OCI-LY7 (cell line): ENCODE measurements at regions not wholly inside any gene's neighbourhood (a gene's known extent, or its start where the extent isn't known, plus 50 kb on each side); places are given as distances from the start of the nearest gene placed in this dataset.

Experiments
- BruUV-seq: library from RNA; stranded (reverse); fragments of 400-500 nt; replicated peaks from 2 replicates; lab custom pipeline; 2021; lab: Mats Ljungman, UMichigan
- CTCF ChIA-PET: fragments of 300-600 bp; sonication (Branson Sonifier 250); formaldehyde crosslinking; loops from one replicate; lab custom pipeline; 2022; ENCODE audit warnings: antibody characterized with exemption; ENCODE audit not compliant: unreplicated experiment; lab: Charles Lee
- POLR2A ChIA-PET: fragments of 300-600 bp; sonication (Branson Sonifier 250); formaldehyde crosslinking; loops from one replicate; lab custom pipeline; 2022; ENCODE audit warnings: antibody characterized with exemption; lab: Charles Lee
- DNase-seq: peaks from one replicate; pipeline ENCODE4 v3.0.0-alpha.2; 2015; ENCODE audit warnings: low spot score
- H2AFZ ChIP-seq: fragments of 200-600 bp; sonication (generic), shearing (Covaris generic); 2 replicates; pipeline ENCODE4 v1.6.1; 2014; ENCODE audit warnings: mild to moderate bottlenecking, antibody characterized with exemption, low read length, moderate library complexity
- H3K27ac ChIP-seq: fragments of 200-600 bp; sonication (generic); 2 replicates; pipeline ENCODE4 v1.5.1; 2014; ENCODE audit warnings: mixed run types, low read depth, mild to moderate bottlenecking, moderate library complexity, low read length, inconsistent platforms; ENCODE audit not compliant: poor library complexity, severe bottlenecking
- H3K36me3 ChIP-seq: fragments of 200-600 bp; sonication (generic); 2 replicates; pipeline ENCODE4 v1.6.1; 2014; ENCODE audit warnings: mild to moderate bottlenecking, antibody characterized with exemption, low read length, moderate library complexity, mixed read lengths; ENCODE audit not compliant: insufficient read depth
- H3K4me1 ChIP-seq: fragments of 200-600 bp; sonication (generic); 2 replicates; pipeline ENCODE4 v1.5.1; 2014; ENCODE audit warnings: mild to moderate bottlenecking, low read length; ENCODE audit not compliant: insufficient read depth, poor library complexity, severe bottlenecking
- H3K4me2 ChIP-seq: fragments of 200-600 bp; sonication (generic); 2 replicates; pipeline ENCODE4 v1.6.1; 2014; ENCODE audit warnings: mild to moderate bottlenecking, low read length
- H3K4me3 ChIP-seq: fragments of 200-600 bp; sonication (generic); 2 replicates; pipeline ENCODE4 v1.5.1; 2014; ENCODE audit warnings: mild to moderate bottlenecking, low read depth, low read length; ENCODE audit not compliant: poor library complexity, severe bottlenecking
- H3K79me2 ChIP-seq: fragments of 200-600 bp; sonication (generic); 2 replicates; pipeline ENCODE4 v1.6.1; 2016; ENCODE audit warnings: low read depth, mild to moderate bottlenecking, low read length, moderate library complexity, mixed read lengths; ENCODE audit not compliant: insufficient read depth
- H3K9me2 ChIP-seq: fragments of 200-600 bp; sonication (generic); 2 replicates; pipeline ENCODE4 v1.6.1; 2016; ENCODE audit warnings: mild to moderate bottlenecking, low read length, mixed read lengths; ENCODE audit not compliant: insufficient read depth
- H3K9me3 ChIP-seq: fragments of 200-600 bp; sonication (generic); 2 replicates; pipeline ENCODE4 v1.6.1; 2014; ENCODE audit warnings: mild to moderate bottlenecking, mixed run types, low read length, mixed read lengths
- H4K20me1 ChIP-seq: fragments of 200-600 bp; sonication (generic); 2 replicates; pipeline ENCODE4 v1.6.1; 2014; ENCODE audit warnings: mild to moderate bottlenecking, antibody characterized with exemption, low read length, moderate library complexity, mixed read lengths; ENCODE audit not compliant: insufficient read depth
- EZH2phosphoT487 ChIP-seq: fragments of 200-600 bp; sonication (generic); IDR thresholded peaks from 2 replicates; pipeline ENCODE4 v1.6.1; 2018; ENCODE audit warnings: low read depth, borderline replicate concordance, mild to moderate bottlenecking, mixed run types, antibody characterized with exemption, low read length, moderate library complexity, mixed read lengths
- intact Hi-C: fragments of 100-400 bp; cut with micrococcal nuclease; formaldehyde crosslinking; loops from one replicate; pipeline ENCODE4 v1.10.0; 2022; ENCODE audit not compliant: unreplicated experiment
- TF ChIP-seq, protein P1 (sequence below): fragments of 200-600 bp; sonication (generic); conservative IDR thresholded peaks from 2 replicates; pipeline ENCODE4 v1.5.1; 2014; ENCODE audit warnings: mild to moderate bottlenecking, antibody characterized with exemption, low read length, moderate library complexity, mixed read lengths

DNA sequence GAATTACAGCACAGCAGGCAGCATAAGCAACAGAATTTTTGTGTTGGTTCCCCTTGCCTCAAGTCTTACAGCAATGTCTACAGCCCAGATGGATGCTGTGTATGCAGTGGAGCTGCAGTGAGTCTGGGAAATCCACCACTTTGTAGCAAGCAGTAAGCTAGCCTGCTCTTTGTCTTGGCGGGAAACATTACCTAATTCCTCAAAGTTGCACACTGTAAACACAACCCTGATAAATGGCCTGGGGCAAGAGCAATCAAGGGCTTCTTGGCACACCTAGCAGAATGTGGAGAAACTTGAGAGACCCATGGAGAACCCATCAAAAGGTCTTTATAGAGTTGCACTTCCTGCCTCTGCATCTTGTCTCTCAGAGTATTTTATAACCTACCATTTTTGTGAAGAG lies 102.0 kb upstream of the FOXP2 start:
- H3K9me3 ChIP-seq, result no peaks in the 10 kb centered on the region
- H3K36me3 ChIP-seq, result no peaks in the 10 kb centered on the region
- H3K4me1 ChIP-seq, result no peaks in the 10 kb centered on the region
- no peak for DNase-seq
- no peaks in the 10 kb centered on the region for H3K9me2 ChIP-seq
- BruUV-seq, result no TSS peak
- intact Hi-C loops, result no loop called here
- no peak overlapping the region for H3K27ac ChIP-seq
- no peak overlapping the region for H3K4me2 ChIP-seq
- H3K79me2 ChIP-seq, result no peaks in the 10 kb centered on the region
- no peak overlapping the region for H3K4me3 ChIP-seq
- no peaks in the 10 kb centered on the region for H4K20me1 ChIP-seq
- CTCF ChIA-PET, result no interaction called here
- POLR2A ChIA-PET, result no interaction called here
- H2AFZ ChIP-seq, result no peak overlapping the region
- TF ChIP-seq, protein P1, sequence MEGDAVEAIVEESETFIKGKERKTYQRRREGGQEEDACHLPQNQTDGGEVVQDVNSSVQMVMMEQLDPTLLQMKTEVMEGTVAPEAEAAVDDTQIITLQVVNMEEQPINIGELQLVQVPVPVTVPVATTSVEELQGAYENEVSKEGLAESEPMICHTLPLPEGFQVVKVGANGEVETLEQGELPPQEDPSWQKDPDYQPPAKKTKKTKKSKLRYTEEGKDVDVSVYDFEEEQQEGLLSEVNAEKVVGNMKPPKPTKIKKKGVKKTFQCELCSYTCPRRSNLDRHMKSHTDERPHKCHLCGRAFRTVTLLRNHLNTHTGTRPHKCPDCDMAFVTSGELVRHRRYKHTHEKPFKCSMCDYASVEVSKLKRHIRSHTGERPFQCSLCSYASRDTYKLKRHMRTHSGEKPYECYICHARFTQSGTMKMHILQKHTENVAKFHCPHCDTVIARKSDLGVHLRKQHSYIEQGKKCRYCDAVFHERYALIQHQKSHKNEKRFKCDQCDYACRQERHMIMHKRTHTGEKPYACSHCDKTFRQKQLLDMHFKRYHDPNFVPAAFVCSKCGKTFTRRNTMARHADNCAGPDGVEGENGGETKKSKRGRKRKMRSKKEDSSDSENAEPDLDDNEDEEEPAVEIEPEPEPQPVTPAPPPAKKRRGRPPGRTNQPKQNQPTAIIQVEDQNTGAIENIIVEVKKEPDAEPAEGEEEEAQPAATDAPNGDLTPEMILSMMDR, result no peak
- no peak for TF ChIP-seq EZH2phosphoT487

DNA sequence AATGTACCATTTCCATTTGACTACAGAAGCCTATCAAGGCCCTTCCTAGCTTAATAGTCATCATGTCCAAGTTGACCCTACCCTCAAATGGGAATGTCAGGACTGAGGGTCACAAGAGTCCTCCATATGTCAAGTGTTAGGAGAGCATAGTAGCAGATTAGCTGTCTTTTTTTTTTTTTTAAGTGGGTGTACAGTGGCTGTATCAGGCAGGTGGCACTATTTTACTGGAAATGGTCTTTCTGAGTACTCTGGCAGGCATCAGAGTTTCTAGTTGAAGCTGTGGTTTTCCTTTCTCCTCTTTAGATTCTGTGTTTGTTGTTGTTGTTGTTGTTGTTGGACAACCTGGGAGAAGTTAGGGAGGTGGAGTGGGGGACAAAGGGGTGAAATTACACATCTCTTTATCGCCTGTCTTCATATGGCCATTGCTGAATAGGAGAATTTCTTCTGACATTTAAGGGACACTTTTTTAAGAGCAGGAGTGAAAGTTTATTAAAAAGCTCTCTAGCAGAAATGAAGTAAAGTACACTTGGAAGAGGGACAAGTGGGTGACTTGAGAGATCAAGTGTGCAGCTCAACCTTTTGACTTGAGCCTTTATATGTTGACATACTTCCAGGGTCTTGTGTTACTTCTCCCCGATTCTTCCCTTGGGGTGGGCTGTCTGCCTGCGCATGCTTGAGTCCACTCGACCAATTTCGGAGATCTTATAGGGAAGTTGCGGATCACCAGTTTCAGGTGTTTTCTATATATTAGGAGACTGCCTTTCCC lies 104.1 kb upstream of the FOXP2 start:
- TF ChIP-seq, protein P1, result 0 out of 2 replicates have a peak, but pooled peaks have one; percentile 10
- TF ChIP-seq EZH2phosphoT487, result no peak
- H4K20me1 ChIP-seq, result no peaks in the 10 kb centered on the region
- no peaks in the 10 kb centered on the region for H3K36me3 ChIP-seq
- H3K9me2 ChIP-seq, result no peaks in the 10 kb centered on the region
- no peak overlapping the region for H3K4me2 ChIP-seq
- H3K4me1 ChIP-seq, result no peaks in the 10 kb centered on the region
- no peak overlapping the region for H2AFZ ChIP-seq
- ChIA-PET CTCF (no interaction called here), POLR2A (interaction anchor here (1.8 kb wide), 1 partner anchor 10 kb away, joined by 11 read pairs; no protein-coding TSS in a partner anchor)
- DNase-seq, result no peak
- H3K79me2 ChIP-seq, result no peaks in the 10 kb centered on the region
- no peak overlapping the region for H3K4me3 ChIP-seq
- no peaks in the 10 kb centered on the region for H3K9me3 ChIP-seq
- no peak overlapping the region for H3K27ac ChIP-seq
- intact Hi-C loops, result no loop called here
- no TSS peak for BruUV-seq

DNA sequence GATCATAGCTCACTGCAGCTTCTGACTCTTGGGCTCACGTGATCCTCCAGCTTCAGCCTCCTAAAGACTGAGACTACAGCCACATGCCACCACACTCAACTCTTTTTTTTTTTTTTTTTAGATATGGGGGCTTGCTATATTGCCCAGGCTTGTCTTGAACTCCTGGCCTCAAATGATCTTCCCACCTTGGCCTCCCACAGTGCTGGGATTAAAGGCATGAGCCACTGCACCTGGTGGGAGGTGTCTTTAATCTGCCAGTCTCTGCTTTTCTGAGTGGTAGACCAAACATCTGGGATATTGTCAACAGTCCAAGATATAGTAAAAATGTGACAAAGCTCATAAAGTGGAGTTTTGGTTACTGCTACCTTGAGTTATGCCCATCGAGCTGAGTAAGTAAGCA lies 104.9 kb upstream of the FOXP2 start:
- no peaks in the 10 kb centered on the region for H4K20me1 ChIP-seq
- BruUV-seq, result no TSS peak
- TF ChIP-seq EZH2phosphoT487, result no peak
- TF ChIP-seq, protein P1, result no peak
- DNase-seq, result no peak
- H3K27ac ChIP-seq, result no peak overlapping the region
- H3K36me3 ChIP-seq, result no peaks in the 10 kb centered on the region
- H3K4me1 ChIP-seq, result no peaks in the 10 kb centered on the region
- H3K4me3 ChIP-seq, result no peak overlapping the region
- no peaks in the 10 kb centered on the region for H3K79me2 ChIP-seq
- intact Hi-C loops, result no loop called here
- H3K4me2 ChIP-seq, result no peak overlapping the region
- ChIA-PET POLR2A (interaction anchor here (1.8 kb wide), 1 partner anchor 9 kb away, joined by 11 read pairs; no protein-coding TSS in a partner anchor), CTCF (no interaction called here)
- H3K9me2 ChIP-seq, result no peaks in the 10 kb centered on the region
- H3K9me3 ChIP-seq, result no peaks in the 10 kb centered on the region
- H2AFZ ChIP-seq, result no peak overlapping the region
